Femur (tissue), 1 donor: ENCODE measurements at regions not wholly inside any gene's neighbourhood (a gene's known extent, or its start where the extent isn't known, plus 50 kb on each side); places are given as distances from the start of the nearest gene placed in this dataset.
"Not testable (repeated sequence)": the region's sequence is repeated elsewhere in the genome, so short reads cannot be mapped to it uniquely, and the experiment has no call there.

Source experiments
- DNase-seq: peaks from one replicate; pipeline ENCODE4 v3.0.0-alpha.2; 2017

DNA sequence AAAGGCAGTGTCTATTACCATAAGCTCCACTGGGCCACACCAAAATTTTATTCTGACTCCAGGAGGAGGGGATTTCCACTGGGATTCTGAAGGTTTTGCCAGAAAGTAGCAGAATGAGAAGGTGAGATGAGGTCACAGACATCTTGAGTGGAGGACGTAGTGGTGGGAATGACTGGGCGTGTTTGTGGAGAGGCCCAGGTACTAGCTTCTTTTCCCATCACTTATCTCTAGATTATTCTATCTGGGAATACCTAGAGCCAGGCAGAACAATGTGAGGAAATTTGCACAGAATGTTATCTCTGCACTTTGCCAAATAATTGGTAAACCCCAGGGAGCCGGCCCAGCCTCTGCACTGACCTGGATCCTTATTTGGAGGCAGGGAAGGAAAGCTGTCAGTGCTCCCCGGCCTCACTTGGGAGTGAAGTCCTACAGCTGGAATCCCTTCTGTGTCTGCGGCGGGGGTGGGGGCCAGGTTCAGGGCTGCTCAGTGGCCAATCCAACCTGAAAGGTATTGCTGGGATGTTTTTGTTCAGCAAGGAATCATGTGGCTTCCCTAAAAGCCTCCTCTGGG, 129.4 kb downstream of the C12orf75 start:
- DNase-seq: no peak

DNA sequence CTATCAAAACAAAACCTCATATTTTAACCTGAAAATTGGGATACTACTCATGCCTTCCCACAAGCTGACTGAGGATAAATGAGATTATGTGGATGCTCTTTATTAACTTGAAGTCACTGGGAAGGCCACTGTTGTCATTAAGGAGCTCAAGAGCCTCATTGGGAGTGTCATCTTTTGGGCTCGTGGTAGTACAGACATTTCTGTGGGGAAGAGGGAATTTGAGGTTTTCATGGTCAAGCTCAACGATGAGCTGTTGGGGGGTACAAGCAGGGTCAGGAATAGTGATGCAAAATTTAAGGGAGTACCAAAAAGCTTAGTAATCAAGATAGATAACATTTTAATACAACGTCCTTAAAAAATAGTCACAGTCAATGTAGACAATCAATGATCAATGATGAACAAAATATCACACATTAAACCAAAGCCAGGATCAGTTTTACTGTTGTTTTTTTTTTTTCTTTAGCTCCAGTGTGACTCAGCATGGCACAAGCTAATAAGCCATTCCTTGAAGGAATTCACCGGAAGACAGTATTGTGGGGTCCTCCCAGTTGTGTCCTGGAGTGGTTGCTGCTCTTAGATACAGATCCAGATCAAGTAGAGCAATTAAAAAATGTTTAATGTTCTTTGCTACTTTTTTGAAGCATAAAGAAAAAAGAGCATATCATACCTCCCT, 130.9 kb downstream of the C12orf75 start:
- no peak for DNase-seq

DNA sequence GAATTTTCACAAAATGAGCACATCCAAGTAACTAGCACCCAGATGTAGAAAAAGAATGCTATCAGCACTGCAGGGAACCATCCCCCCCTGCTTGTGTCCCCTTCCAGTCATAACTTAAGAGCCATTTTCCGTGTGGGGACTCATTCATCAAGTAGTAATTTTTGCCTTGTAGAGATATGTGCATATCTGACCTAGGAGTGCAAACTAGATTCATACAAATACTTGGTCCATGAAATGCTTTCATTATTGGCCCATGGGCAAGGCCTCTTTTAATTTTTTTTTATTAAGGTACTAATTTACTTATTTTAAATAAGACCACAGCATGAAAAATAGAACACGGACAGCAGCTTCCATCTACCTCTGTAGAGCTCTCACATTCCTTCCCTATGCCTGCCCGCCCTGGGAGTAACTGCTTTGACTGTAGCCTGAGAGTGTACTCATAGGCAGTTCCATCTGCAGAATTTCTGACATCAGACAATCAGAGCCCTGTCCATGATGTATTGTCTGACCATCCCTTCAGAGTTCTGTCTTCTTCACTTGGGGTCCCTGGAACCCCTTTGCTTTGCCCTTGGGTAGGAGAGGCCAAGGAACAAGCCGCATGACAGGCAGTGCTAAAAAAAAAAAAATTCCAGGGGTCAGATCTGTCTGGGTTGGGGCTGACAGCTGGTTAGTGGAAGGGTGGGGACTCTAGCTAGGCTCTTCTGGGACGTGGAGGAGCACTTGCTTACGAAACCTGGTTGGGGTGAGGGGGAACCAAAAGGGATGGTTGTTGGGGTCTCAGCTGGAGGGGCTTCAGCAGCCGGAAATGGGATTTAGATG, 131.7 kb downstream of the C12orf75 start:
- DNase-seq: no peak

DNA sequence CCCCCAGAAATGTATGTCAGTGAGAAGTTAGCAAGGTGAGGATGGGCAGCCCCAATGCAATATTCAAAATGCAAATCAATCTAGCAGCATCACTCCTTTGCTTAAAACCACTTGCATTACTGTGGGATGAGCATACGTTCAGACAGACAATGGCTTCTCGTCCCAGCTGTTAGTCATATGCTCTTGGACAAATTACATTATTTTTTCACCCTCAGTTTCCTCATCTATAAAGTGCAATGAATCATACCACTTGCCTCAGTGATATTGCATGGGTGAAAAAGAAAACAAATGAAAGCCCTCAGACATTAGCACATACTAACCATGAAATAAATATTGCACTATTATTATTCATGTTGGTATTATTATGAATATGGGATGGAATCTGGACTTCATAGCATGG, 132.3 kb downstream of the C12orf75 start:
- DNase-seq: no peak

DNA sequence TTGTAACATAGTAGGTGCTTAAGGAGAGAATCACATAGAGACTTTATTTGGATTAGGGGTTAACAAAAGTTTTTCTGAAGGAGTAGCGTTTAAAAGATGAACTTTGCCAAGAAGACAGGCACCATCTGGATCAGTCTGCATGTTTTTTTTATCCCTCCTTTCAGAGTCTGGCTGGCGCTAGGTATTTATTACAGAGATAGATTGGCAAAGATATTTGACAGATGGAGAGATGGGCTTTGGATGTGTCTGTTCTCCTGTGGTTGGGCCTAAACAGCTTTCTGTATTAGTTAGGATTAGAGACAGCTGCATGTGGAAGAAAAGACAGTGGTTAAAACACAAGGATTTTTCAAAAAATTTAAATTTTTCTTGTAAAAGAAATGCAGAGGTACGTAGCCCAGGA, 133.9 kb downstream of the C12orf75 start:
- no peak for DNase-seq

DNA sequence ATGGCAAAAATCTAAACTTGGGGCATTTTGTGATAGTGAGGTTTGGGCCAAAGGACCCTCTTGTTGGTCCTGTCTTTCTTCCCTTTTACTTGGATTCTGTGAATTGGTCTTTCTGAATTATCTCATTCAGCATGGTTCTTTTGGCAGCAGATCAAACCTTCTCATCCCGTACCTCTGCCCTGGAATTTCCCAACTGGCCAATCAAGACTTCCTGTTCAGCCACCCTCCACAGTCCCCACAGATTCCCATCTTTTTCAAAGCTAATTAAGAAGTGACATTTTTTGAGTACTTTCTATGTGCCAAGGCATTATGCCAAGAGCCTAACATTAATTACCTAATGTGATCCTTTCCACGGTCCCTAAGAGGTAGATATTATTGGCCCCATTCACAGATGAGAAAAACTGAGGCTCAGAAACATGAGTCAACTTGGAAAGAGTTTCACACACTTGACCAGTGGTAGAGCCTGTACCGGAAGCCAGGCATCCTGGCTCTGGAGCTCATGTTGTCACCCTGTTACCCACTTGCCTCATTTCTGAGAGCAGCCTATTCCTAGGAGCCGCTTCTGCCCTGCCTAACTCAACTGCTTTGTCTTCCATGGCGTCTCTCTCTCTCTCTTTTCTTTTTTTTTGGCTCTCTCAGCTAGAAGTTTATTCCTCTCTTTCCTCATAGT, 135.9 kb downstream of the C12orf75 start:
- DNase-seq: no peak

DNA sequence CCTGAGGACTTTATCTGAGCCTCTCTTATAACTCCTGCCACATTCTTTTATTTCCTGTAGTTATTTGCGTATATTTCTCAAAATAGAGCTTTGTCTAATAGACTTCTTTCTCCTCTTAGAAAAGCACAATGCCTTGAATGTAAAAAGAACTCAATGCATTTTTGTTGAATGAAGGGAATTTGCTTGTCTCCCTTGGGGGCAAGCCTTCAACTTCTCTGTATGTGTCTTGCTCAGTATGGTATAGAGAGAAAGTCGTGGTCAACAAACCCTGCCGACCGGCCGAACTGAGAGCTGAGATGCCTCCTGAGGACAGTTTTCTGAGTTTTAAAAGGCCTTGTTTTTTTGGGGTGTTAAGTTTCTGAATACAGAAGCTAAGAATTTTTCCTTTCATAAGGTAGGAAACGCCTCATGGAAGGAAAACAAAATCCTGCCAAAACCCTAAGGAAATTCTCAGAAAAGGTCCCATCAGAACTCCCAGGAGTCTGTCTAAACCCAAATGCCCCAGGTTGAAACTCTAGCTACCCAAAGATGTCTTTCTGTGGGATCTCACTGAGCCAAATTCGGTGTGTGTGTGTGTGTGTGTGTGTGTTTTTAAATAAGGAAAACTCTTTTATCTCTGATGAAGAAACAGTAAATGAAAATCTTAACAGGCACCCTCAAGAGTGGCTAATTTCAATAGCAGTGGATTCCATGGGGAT, 136.6 kb downstream of the C12orf75 start:
- no peak for DNase-seq

DNA sequence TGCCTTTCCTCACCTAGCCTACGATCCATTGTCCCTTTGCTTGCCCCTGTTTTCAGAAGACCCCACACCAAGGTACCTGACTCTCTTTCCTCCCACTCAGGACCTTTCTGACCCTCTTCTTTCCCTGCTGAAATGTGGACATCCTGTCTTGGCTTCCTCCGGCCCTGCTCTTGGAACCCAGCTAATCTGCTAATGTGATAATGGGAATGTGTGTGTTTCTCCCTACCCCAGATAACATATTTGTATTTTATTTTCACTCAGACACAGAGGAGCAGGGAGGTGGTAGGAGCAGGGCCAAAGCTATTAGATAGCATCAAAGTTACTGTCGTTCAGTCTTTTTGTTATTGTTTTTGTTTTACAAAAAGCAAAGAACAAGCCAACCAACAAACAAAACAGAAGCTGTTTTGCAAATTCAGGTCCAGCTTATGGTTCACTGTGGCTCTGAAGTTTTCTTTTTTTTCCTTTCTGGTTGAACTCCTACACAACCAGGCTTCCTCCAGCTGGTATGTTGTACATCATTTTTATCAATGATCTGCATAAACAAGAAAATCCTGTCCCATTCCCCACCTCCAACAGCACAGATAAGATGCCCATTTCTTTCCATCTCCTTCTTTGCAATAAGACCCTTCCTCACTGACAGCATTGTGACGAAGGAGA, 137.3 kb downstream of the C12orf75 start:
- no peak for DNase-seq

DNA sequence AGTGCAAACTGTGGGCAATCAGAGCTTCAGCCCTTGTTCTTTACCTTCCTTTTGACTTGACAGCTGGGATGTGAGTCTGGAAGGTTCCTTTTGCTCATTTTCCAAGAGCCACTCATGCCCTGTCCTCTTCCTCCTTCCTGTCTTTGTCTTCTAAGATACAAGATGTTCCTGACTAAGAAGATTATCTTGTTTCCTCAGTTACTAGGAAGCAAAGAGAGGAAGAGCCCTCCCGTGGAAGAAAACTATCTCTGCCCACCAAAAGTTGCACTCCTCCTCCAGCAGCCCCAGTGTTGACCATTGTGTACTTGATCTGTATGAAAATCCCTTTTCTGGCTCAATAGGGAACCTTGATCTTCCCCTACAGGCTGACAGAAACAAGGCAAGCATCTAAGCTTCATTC, 138.0 kb downstream of the C12orf75 start:
- no peak for DNase-seq

DNA sequence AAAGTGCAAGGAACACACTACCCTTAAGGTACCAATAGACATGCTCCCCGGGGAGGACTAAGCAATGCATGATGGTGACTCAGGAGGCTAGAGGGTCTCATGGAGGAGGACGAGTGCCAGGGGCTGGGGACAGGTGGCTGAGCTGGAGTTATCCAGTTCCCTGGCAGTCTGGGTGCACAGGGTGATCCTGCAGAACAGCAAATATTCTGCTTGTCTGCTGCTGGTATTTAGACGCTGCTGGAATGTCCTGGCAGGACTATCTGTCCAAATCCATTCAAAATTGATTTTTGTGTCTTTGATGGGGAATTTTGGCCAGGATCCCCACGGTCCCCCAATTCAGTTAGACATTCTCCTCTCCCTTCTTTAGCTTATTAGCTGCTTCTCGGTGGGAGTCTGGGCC, 138.7 kb downstream of the C12orf75 start:
- DNase-seq: no peak

DNA sequence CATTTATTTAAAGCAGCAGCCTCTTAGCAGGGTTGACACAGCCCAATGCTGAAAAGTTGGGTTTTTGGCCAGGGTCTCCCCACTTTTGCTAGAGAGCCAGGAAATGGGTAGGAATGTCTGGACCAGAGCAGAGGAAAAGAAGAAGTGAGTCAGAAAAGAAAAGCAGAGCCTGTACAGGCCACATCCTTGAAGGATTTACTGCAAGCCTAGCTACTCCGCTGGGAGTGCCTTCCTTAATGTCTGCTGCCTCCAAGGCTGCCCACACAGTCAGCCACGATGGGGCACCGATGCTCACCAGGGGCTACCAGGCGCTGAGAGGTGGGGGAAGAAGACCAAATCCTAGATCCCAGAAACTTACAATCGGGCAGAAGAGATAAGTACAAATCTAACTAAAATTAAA, 139.2 kb downstream of the C12orf75 start:
- peak; percentile 42 for DNase-seq

DNA sequence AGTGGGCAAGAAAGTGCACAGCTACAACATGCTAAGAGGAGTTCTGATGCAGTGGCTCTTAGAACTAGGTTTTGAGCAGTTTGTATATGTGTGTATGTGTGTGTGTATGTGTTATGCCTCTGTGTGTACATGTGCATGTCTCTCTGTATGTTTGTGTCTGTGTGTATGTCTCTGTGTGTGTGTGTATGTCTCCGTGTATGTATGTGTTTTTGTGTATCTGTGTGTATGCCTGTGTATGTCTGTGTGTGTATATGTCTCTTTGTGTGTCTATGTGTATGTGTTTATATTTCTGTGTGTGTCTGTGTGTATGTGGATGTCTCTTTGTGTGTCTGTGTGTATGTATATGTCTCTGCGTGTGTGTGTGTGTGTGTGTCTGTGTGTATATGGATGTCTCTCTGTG, 139.6 kb downstream of the C12orf75 start:
- DNase-seq: no peak

DNA sequence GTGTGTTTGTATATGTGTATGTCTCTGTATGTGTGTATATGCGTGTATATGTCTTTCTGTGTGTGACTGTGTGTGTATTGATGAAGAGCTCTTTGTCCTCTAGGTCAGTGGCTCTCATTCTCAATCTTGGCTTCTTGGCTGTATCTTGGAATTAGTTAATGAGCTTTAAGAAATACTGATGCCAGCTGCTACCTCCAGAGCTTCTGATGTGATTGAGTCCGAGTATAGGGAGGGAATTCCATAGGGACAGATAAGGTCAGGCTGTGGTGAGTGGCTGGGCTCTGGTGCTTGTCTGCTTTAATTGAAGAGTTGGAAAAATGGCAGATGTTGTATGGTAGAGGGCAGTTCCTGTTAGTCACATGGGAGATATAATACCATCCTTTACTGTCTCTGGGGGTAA, 140.1 kb downstream of the C12orf75 start:
- no peak for DNase-seq

DNA sequence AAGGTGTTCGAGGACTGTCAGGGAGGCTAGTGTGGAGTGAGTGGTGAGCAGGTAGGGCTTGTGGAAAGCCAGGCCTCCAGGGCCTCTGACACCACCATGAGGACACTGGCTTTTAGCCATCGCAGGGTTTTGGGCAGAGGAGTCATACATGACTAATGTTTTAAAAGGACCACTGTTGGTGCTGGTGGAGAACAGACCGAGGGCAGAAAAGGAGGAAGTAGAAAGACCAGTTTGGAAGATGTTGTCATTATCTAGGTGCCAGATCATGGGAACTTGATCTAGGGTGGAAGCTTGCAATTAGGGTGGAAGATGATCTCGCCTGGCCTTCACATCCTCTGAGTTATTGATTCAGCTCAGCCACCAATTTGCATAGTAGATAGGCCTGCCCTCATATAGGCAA, 144.2 kb downstream of the C12orf75 start:
- DNase-seq: no peak

DNA sequence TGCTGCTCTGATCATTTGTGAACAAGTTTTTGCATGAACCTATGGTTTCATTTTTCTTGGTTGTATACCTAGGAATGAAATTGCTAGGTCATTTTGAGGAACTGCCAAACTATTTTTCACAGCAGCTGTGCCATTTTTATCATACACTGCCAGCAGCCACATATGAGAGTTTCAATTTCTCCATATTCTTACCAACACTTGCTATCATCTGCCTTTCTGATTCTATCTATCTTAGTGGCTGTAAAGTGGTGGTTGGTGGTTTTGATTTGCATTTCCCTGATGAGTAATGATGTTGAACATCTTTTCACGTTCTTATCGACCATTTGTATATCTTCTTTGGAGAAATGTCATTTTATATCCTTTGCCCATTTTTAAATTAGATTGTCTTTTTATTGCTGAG, 146.1 kb downstream of the C12orf75 start:
- DNase-seq: no peak

DNA sequence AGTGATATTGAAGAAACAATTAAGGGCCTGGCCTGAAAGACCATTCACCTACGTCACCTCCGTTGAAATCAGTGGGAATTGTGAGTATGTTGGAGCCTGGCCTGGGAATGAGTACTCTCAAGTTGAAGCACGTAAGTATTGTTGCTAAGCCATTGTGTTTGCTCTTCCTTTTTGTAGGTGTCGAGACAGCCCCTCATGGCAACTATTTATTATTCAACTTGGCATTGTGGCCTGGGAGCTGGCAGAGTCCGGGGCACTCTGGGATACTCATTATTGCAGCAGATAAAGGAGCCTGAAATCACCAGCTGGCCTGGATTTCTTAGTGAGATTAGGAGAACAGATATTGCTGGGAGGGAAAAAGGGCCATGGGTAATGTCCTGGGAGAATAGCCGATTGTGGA, 147.4 kb downstream of the C12orf75 start:
- no peak for DNase-seq

DNA sequence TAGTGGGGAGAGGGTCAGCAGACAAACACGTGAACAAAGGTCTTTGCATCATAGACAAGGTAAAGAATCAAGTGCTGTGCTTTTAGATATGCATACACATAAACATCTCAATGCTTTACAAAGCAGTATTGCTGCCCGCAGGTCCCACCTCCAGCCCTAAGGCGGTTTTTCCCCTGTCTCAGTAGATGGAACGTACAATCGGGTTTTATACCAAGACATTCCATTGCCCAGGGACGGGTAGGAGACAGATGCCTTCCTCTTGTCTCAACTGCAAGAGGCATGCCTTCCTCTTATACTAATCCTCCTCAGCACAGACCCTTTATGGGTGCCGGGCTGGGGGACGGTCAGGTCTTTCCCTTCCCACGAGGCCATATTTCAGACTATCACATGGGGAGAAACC, 148.3 kb downstream of the C12orf75 start:
- not testable (repeated sequence) for DNase-seq

DNA sequence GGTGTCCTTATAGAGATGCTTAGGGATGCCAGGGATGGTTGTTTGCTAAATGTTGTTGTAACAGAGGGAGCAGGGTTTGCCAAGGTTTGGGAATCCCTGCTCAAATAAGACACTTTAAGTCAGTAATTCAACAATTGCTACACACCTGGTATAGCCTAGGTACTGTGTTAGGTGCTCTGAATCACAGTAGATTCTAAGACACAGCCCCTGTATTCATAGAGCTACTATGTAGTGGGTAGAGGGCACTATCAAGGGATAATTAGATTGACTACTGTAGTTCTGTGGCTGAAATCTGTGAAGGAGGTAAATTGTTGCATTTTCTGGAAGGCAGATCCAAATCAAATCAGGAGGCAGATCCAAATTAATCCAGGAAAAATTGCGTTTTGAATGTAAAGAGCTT, 149.2 kb downstream of the C12orf75 start:
- DNase-seq: no peak

DNA sequence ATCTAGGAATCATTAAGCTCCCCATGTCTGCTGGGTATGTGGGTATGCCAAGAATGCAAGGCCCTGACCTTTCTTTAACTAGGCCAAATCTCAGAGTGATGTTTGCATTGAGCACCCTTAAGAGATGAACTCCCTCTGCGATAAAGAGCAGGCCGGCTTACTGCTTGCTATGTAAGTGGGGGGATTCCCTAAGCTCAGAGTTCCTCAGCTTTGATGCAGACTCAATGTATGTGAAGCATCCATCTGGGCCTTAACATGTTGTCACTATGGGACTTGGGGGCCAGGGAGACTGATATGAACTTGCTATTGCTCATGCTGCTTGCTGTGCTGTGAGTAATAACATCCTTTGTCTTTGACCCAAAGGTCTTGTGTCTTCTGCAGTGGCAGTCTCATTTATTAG, 149.7 kb downstream of the C12orf75 start:
- DNase-seq: no peak

DNA sequence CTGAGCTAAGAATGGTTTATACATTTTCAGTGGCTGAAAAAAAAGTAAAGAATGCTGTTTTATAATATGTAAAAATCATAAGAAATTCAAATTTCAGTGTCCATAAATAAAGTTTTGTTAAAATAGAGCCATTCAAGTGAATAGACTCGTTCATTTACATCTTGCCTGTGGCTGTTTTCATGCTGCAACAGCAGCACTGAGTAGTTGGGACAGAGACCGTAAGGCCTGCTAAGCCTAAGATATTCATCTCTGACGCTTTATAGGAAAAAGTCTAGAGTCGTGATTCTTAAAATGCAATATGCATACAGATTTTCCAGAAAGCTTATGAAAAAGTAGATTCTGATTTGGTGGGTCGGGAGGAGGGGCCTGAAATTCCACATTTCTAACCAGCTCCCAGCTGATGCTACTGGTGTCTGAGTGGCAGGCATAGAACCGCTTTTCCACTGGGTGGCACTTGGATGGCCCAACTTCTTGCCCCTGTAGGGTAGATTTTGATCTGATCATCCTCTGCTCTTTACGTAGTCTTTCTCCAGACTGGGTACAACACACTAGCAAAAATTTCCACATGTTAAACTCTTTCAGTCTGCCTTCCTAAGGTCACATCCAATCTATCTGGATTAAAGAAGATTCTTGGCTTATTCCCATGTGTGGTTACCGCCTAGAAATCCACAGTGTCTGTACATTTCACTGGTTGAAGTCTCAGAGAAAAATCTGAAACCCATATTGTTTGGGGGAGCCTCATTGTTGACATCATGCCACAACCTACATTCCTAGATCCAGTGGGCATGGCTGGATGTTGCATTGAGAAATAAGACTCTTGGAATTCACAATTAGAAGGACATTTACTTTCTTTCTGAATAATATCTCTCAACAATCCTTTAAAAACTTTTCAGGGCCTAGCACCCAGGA, 151.2 kb downstream of the C12orf75 start:
- no peak for DNase-seq

DNA sequence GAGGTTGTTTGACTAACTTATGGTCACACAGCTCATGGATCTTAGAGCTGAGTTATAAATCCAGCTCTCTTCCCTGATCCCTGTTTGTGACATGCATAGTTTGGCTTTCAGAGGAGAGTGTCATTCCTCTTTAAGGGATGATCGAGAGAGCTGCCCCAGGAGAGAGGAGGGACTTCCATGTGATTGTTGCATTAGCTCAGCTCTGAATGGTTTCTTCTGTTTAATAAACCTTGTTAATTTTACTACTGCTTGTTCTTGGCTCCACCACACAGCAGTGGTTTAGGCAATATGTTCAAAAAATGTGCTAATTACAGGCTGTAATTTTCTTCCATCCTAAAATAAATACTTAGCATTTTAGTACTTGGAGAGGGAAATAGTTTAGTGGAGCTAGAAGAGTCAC, 152.5 kb downstream of the C12orf75 start:
- DNase-seq: no peak
